ENCODE measurements at regions not wholly inside any gene's neighbourhood (a gene's known extent, or its start where the extent isn't known, plus 50 kb on each side); places are given as distances from the start of the nearest gene placed in this dataset.

DNA sequence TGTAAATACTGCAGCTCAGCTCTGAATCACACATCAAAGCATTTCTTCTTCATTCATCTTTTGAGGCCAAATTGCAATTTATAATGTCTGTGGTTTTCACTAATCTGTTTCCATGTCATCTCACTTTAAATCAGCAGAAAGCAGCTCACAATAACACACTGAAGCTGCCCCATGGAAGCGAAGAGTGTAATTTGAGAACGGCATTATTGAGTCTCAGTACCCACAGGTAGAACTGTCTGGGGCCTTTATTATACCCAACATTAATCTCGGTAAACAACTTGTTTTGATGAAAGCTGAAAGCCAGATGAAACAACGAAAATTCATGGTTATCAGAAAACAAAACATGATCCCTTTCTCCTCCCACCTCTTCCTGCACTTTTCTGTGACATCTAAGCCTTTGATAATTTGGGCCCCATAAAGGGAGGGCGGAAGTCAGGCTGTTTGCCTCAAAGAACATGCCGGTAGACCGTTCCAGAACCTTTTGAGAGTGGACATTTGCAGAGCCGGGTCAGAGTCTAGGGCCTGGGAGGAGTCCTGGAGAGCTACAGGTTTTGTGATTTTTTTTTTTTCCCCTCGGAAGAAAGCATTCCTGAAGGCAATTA is 68.2 kb upstream of the SESN3 start:
- ATAC-seq: no peak

DNA sequence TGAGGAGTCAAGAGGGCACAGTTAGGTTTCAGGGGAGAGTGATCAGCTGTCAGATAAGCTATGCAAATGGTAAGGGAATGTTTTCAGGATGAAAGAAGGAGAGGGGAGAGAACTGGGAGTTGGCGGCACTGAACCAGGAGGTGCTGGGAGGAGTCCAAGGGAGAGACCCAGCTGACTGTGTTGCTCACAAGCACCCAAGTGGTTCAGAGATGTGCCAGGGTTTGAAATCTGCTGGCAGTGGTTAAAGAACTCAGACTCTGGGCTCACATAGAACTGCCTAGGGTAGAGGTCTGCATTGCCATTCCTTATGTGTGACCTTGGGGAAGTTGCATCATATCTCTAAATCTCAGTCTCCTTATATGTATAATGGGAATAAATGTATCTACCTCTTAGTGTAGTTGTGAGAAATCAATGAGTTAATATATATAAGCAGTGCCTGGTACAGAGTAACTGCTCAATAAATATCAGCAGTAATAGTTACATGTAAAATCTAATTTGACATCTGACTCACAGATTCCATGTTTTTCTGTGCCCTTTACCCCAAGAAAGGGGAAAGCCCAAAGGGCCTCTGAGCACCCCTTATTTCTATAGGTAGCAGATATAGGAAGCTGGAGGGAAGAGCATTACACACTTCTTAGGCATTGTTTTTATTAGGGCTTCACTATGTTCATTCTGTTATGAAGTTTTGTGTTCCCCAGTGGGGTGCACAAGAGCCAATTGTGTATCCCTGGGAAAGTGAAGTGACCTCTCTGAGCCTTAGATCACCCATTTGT is 66.9 kb upstream of the SESN3 start:
- ATAC-seq: no peak

DNA sequence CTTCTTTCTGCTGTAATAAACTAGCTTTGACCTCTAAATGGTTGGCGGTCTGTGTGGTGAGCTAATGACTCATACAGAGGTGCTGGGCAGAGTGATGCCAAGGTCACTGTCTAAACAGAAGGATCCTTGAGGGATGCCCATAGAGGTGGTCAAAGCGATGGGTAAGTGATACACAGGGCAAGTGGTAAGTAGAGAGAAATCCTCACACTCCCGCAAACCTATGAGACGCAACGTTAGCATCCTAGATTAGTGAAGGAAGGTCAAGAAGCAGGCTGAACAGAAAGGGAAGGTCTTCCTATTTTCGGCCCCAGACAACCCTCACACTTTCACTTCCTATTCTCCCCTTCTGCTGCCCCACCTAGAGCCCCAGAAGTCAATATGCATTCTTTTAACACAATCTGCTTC is 65.6 kb upstream of the SESN3 start:
- ATAC-seq: peak; percentile 16

DNA sequence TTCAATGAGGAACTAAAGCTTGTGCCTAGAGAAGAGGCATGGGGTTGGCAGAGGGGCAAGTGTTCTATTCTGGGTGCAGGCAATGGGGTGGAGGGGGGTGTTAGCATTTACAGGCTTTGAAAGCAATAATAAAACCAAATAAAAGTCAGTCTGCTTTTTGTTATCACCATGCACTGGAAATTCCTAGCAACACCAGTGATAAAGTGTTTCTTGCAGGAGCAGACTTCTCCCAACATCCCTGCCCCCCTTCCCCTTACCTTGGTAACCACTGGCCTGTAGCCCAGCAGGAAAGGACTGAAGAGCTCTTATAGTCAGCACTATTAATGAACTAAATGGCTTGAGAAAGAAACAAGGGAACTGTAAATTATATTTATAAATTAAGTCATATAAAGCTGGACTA is 65.2 kb upstream of the SESN3 start:
- ATAC-seq: no peak

- no peak for ATAC-seq
Observed at GRCh38 chr11:95295382-95296149, 64.6 kb upstream of the SESN3 start.

- ATAC-seq: no peak
Observed at GRCh38 chr11:95294701-95295100, 63.7 kb upstream of the SESN3 start.

- ATAC-seq: no peak
Observed at GRCh38 chr11:95293116-95293515, 62.1 kb upstream of the SESN3 start.

GRCh38 chr11:95291946-95292345 is 60.9 kb upstream of the SESN3 start:
- no peak for ATAC-seq

DNA sequence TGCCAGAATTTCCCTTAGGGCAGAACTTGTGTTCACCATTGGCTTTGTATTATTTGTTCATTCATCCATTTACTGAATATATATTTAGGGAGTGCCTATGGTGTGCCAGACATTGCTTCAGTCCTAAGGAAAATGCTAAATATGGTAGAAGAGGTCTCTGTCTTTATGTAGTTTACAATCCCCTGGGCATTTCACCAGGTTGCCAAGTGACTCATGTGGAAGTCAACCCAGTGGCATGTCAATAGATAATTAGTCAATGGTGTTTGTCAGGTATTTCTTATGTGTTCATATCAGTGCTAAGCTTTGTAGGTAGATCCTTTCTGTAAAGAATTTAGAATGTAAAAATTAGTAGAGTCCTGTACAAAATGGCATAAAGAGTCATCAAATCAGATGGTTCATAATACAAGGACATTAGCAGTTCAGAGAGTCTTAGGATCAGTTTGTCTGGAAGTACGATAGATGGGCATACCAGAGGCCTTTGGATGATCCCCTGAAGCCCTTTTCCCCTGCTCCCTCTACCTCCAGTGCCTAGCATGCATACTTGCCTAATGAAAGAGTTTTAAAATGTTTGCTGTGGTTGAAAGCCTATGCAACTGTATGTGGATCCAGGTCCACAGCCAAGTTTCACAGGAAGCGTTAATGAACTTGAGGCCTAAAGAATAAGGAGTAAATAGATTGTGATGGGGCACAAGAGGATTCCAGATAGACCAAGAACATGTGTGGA is 58.5 kb upstream of the SESN3 start:
- peak; percentile 88 for ATAC-seq

DNA sequence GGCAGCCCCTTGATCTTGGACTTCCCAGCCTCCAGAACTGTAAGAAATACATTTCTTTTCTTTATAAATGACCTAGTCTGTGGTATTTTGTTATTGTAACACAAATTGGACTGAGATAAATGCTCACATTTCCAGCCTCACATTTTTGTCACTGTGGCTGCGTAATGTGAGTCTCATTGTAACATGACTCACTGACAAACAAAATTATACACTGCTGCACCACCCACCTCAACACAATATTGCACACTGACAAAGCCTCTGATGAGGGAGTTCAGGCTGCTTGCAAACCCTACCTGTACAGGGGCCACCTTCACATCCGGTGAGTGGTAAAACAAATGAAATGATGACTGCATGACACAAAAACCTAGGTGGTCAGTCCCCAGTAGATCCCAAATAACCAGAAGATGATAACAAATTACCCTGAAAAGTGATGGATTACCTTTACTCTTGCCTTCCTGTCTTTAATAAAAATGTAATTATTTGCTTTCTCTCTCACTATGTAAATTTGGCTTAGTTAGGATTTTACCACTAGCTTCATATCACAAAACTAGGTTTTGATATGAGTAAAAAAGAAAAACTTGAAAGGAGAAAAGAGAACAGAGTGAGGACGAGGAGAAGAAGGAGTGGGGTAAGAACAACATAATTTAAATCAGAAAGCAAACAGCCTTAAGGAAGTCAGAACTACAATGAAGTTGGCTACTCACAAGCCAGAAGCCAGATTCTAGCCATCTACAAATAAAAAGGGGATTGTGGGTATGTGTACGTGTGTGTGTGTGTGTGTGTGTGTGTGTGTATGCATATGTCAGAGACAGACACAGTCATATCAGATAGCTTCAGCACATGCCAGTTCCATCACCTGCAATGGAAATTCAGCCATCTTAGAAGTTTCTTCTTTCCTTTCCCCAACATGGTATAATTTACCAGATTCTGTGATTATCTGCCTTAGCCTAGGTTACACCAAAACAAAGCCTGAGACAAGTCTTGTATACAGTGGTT is 53.4 kb upstream of the SESN3 start:
- peak; percentile 65 for ATAC-seq

- peak; percentile 78 for ATAC-seq
Observed at GRCh38 chr11:95283650-95284049, 52.6 kb upstream of the SESN3 start.

DNA sequence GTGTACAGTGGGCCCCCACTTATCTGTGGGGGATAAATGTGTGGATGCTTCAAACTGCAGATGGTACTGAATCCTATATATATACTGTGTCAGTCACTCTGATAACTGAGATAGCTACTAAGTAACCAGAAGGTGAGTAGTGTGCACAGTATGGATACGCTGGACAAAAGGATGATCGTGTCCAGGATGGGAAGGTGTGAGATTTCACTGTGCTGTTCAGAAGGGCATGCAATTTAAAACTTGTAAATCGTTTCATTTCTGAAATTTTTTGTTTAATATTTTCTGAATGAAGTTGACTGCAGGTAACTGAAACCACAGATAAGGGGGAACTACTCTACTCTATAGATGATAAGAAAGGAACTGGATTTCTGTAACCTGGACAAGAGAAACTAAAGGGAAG is 52.1 kb upstream of the SESN3 start:
- no peak for ATAC-seq

DNA sequence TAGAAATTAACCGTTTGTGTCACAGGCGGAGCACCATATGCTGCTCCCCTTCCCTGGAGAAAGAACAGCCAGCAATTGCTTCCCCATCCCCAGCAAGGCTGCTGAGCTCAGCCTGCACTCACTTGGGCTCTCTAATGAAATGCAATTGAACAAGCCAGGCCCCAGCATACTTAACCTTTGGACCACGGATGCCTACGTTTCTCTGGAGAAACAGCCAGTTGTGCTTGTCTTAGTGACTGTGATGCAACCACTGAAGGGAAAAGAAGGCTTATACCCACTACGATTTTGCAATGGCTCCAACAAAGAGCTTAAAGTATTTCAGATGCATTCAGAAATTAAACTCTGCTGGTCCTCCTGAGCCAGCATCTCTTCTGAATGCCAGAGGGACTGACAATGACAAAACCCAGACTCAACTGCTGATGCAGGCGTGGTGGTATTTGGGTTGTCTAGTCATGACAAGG is 51.3 kb upstream of the SESN3 start:
- ATAC-seq: no peak

Data from esophagus mucosa (tissue), 1 donor.